Gastrocnemius medialis (tissue), 4 donors: ENCODE measurements at regions not wholly inside any gene's neighbourhood (a gene's known extent, or its start where the extent isn't known, plus 50 kb on each side); places are given as distances from the start of the nearest gene placed in this dataset.

Experiments used
- CTCF ChIP-seq, 5 experiments: fragments of 450-650 bp in 3 of 5; fragments of 200-600 bp in 2 of 5; sonication (generic) in 2 of 5; IDR thresholded peaks in 4 of 5; conservative IDR thresholded peaks in 1 of 5; 1 replicate in 4 of 5; 2 replicates in 1 of 5; pipeline ENCODE4 v1.5.1; 2016 to 2019; ENCODE audit warnings: antibody characterized with exemption in 5 of 5, mild to moderate bottlenecking in 3 of 5, moderate library complexity in 3 of 5
- POLR2A ChIP-seq, 2 donors: fragments of 450-650 bp; IDR thresholded peaks; one replicate each; pipeline ENCODE4 v1.6.1; 2017; ENCODE audit warnings: antibody characterized with exemption in 2 of 2, mild to moderate bottlenecking in 2 of 2, moderate library complexity in 2 of 2

DNA sequence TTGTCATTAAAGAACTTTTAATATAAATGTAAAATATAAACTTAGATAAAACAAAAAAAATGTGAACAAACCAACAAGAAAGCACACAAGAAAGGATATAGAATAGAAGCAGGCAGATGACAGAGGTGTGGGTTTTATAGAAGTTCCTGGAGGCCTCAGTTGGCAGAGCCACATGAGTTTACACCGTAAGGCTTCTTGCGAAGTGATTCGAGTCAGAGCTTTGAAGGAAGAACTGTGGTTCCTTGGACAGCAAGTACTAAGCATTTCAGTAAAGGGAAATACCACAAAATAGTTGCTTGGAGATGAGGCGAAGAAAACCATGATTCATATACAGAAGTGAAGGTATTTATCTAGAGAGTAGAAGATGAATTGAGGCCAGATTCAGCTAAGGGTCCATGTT is 207.9 kb upstream of the EYA4 start:
- TF ChIP-seq POLR2A (IDR thresholded peaks at IDR 0.05) (no peak), CTCF (IDR thresholded peaks at IDR 0.05 in 4 of 5, conservative IDR thresholded peaks at IDR 0.05 in 1 of 5) (no peak)
